HEK293T (cell line): ENCODE measurements at regions not wholly inside any gene's neighbourhood (a gene's known extent, or its start where the extent isn't known, plus 50 kb on each side); places are given as distances from the start of the nearest gene placed in this dataset.

Experiments
- FOXK2 ChIP-seq: fragments of 450-650 bp; IDR thresholded peaks from 2 replicates; pipeline ENCODE4 v1.6.1; 2016; ENCODE audit warnings: mild to moderate bottlenecking
- SP1 ChIP-seq: fragments of 450-650 bp; IDR thresholded peaks from 2 replicates; pipeline ENCODE4 v1.6.1; 2017
- SUZ12 ChIP-seq: fragments of 450-650 bp; IDR thresholded peaks from 2 replicates; pipeline ENCODE4 v1.6.1; 2016; ENCODE audit warnings: mild to moderate bottlenecking

GRCh38 chr20:51329845-51330244, 212.7 kb downstream of the NFATC2 start:
- no peak for TF ChIP-seq SP1
- TF ChIP-seq SUZ12, result no peak
- no peak for TF ChIP-seq FOXK2
